ENCODE measurements at regions not wholly inside any gene's neighbourhood (a gene's known extent, or its start where the extent isn't known, plus 50 kb on each side); places are given as distances from the start of the nearest gene placed in this dataset.
"Not testable (repeated sequence)": the region's sequence is repeated elsewhere in the genome, so short reads cannot be mapped to it uniquely, and the experiment has no call there.

DNA sequence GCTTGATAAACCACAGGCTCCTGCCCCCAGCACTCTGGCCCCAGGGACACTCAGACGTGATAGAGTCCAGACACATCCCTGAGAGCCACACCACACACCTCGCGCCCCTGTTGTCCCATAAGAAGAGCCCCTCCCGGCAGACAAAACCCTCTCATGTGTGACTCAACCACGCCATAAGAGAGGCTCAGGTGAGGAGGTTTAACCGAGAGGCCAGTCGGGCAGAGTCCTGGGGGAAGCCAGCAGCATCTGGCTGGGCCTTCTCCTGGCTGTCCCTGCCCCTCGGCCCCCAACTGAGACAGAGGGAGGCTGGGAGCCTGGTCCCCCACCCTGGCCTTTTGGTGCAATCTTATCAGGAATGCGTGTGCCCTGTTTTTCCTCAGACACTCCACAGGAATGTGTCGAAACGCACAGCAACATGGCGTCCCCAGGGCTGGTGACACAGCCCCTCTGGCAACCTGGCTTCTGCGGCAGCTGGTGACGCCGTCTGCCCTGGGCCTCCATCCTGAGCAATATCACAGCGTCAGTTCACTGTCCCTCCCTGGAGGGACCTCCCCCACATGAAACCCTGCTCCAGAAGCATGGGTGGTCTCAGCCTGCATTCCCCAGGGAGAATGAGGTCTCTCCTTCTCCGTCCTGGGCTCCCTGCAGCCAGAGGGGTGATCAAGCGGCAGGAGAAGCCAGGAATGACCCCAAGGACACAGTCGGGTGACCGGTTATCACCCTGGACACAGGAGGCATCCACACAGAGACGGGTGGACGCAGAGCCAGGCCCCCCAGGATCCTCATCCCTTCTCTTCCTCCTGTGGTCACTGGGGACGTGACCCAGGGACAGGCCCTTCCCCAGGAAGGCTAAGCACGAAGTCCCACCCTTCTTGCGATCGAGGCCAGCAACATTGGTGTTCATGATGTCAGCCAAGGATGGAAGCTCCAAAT is 156.6 kb upstream of the AFDN start:
- no peaks in the 10 kb centered on the region for H3K36me3 ChIP-seq (replicated peaks in 1 of 2)
- no peaks in the 10 kb centered on the region for H3K9me3 ChIP-seq (replicated peaks in 1 of 3)
- no peak overlapping the region for H3K4me3 ChIP-seq
- H3K4me1 ChIP-seq (replicated peaks in 1 of 2) = no peaks in the 10 kb centered on the region
- H3K27me3 ChIP-seq = no peaks in the 10 kb centered on the region
- intact Hi-C loops (cut with DNase I) = no loop called here
- no peak overlapping the region for H3K27ac ChIP-seq
- no peak for DNase-seq
- TF ChIP-seq POLR2A (IDR thresholded peaks at IDR 0.05) = no peak
- TF ChIP-seq, protein P1, sequence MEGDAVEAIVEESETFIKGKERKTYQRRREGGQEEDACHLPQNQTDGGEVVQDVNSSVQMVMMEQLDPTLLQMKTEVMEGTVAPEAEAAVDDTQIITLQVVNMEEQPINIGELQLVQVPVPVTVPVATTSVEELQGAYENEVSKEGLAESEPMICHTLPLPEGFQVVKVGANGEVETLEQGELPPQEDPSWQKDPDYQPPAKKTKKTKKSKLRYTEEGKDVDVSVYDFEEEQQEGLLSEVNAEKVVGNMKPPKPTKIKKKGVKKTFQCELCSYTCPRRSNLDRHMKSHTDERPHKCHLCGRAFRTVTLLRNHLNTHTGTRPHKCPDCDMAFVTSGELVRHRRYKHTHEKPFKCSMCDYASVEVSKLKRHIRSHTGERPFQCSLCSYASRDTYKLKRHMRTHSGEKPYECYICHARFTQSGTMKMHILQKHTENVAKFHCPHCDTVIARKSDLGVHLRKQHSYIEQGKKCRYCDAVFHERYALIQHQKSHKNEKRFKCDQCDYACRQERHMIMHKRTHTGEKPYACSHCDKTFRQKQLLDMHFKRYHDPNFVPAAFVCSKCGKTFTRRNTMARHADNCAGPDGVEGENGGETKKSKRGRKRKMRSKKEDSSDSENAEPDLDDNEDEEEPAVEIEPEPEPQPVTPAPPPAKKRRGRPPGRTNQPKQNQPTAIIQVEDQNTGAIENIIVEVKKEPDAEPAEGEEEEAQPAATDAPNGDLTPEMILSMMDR (IDR thresholded peaks at IDR 0.05) = no peak
- 84 to 89% (median 86%) methylated on average over 6 to 26 of the region's 26 CpGs for WGBS, 4 donors

DNA sequence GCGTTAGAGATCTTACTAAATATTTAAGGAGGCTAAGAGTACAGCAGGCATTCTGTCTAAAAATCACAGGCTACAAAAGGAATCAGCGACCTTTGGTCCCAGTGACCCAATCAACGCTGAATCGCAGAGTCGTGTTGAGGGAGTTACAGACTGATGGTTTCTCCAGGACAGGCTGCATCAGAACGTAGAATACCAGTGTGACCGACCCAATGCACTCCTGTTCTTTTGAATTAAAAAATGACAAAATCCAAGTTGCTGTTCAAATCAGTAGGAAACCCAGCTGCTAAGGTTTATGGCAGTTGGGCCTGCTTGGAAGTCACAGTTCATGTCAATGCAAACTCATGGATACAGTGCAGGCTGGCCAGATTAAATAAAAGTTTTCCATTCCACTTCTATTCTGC is 155.8 kb upstream of the AFDN start:
- H3K27me3 ChIP-seq = no peaks in the 10 kb centered on the region
- TF ChIP-seq, protein P1 (IDR thresholded peaks at IDR 0.05) = no peak
- TF ChIP-seq POLR2A (IDR thresholded peaks at IDR 0.05) = no peak
- 85 to 92% (median 89%) methylated on average over 7 of the region's 7 CpGs for WGBS, 4 donors
- no peaks in the 10 kb centered on the region for H3K4me1 ChIP-seq (replicated peaks in 1 of 2)
- H3K9me3 ChIP-seq (replicated peaks in 1 of 3) = no peaks in the 10 kb centered on the region
- intact Hi-C loops (cut with DNase I) = no loop called here
- no peaks in the 10 kb centered on the region for H3K36me3 ChIP-seq (replicated peaks in 1 of 2)
- H3K4me3 ChIP-seq = no peak overlapping the region
- no peak for DNase-seq
- no peak overlapping the region for H3K27ac ChIP-seq

DNA sequence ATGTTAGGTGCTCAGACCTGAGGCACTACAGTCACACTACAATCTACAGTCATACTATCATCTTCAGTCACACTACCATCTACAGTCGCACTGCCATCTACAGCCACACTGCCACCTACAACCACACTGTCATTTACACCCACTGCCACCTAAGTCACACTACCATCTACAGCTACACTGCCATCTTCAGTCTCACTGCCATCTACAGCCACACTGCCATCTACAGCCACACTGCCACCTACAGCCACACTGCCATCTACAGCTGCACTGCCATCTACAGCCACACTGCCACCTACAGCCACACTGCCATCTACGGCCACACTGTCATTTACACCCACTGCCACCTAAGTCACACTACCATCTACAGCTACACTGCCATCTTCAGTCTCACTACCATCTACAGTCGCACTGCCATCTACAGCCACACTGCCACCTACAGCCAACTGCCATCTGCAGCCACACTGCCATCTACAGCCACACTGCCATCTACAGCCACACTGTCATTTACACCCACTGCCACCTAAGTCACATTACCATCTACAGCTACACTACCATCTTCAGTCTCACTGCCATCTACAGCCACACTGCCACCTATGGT is 155.2 kb upstream of the AFDN start:
- H3K36me3 ChIP-seq (replicated peaks in 1 of 2); H3K4me1 ChIP-seq (replicated peaks in 1 of 2); H3K9me3 ChIP-seq (replicated peaks in 1 of 3); DNase-seq; H3K4me3 ChIP-seq; H3K27ac ChIP-seq; intact Hi-C loops (cut with DNase I); H3K27me3 ChIP-seq: not testable (repeated sequence)
- 86 to 93% (median 90%) methylated on average over 3 of the region's 3 CpGs for WGBS, 4 donors

DNA sequence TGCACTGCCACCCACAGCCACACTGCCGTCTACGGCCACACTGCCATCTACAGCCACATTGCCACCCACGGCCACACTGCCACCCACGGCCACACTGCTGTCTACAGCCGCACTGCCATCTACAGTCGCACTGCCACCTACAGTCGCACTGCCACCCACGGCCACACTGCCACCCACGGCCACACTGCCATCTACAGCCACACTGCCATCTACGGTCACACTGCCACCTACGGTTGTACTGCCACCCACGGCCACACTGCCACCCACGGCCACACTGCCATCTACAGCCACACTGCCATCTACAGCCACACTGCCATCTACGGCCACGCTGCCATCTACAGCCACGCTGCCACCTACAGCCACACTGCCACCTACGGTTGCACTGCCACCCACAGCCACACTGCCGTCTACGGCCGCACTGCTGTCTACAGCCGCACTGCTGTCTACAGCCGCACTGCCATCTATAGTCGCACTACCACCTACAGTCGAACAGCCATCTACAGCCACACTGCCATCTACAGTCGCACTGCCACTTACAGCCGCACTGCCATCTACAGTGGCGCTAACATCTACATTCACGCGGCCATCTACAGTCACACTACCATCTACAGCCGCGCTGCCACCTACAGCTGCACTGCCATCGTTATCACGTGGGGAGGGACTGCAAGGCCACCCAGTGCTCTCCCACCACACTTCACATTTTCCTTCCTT is 154.6 kb upstream of the AFDN start:
- intact Hi-C loops (cut with DNase I) = no loop called here
- no peaks in the 10 kb centered on the region for H3K4me1 ChIP-seq (replicated peaks in 1 of 2)
- no peak for DNase-seq
- no peaks in the 10 kb centered on the region for H3K36me3 ChIP-seq (replicated peaks in 1 of 2)
- WGBS, 4 donors = 91 to 96% (median 93%) methylated on average over 33 of the region's 33 CpGs
- peaks cover 7% of the 10 kb centered on the region for H3K27me3 ChIP-seq
- TF ChIP-seq POLR2A (IDR thresholded peaks at IDR 0.05) = no peak
- TF ChIP-seq, protein P1 (IDR thresholded peaks at IDR 0.05) = no peak
- H3K27ac ChIP-seq = no peak overlapping the region
- H3K9me3 ChIP-seq (replicated peaks in 1 of 3) = no peaks in the 10 kb centered on the region
- no peak overlapping the region for H3K4me3 ChIP-seq

All from adrenal gland (tissue), 9 donors.